Neural cell (in vitro differentiated cells): ENCODE measurements at regions not wholly inside any gene's neighbourhood (a gene's known extent, or its start where the extent isn't known, plus 50 kb on each side); places are given as distances from the start of the nearest gene placed in this dataset.

Source experiments
- CTCF ChIP-seq: fragments of 450-650 bp; IDR thresholded peaks from 2 replicates; pipeline ENCODE4 v1.5.1; 2014; ENCODE audit warnings: antibody characterized with exemption, mild to moderate bottlenecking, moderate library complexity; ENCODE audit not compliant: poor library complexity, severe bottlenecking
- EZH2 ChIP-seq: fragments of 200-600, 300-800 bp; shearing (Covaris generic), sonication (generic); IDR thresholded peaks from 2 replicates; pipeline ENCODE4 v1.6.1; 2014; ENCODE audit warnings: antibody characterized with exemption, low read length, borderline replicate concordance, mild to moderate bottlenecking; ENCODE audit not compliant: insufficient read depth, poor library complexity, severe bottlenecking
- MXI1 ChIP-seq: fragments of 450-650 bp; conservative IDR thresholded peaks from 2 replicates; pipeline ENCODE4 v1.6.1; 2014; ENCODE audit warnings: antibody characterized with exemption, mild to moderate bottlenecking; ENCODE audit not compliant: poor library complexity, severe bottlenecking
- POLR2AphosphoS5 ChIP-seq: IDR thresholded peaks from 2 replicates; pipeline ENCODE4 v1.6.1; 2012
- REST ChIP-seq: IDR thresholded peaks from 2 replicates; pipeline ENCODE4 v1.6.1; 2012; ENCODE audit warnings: borderline replicate concordance

GRCh38 chr3:74847093-74847492 lies 232.6 kb upstream of the CNTN3 start:
- no peak for TF ChIP-seq REST
- TF ChIP-seq MXI1 = no peak
- no peak for TF ChIP-seq CTCF
- TF ChIP-seq POLR2AphosphoS5 = no peak
- no peak for TF ChIP-seq EZH2
